H9 (cell line): ENCODE measurements at regions not wholly inside any gene's neighbourhood (a gene's known extent, or its start where the extent isn't known, plus 50 kb on each side); places are given as distances from the start of the nearest gene placed in this dataset.
A peak's percentile ranks its signal among the peaks of the same experiment; 100 is the strongest.

Experiments
- DNase-seq: peaks from one replicate; pipeline ENCODE4 v3.0.0-alpha.2; 2017
- H2AFZ ChIP-seq: one replicate; pipeline ENCODE4 v1.6.1; 2013; ENCODE audit warnings: mild to moderate bottlenecking, low read length, control low read depth, moderate library complexity
- H2AK5ac ChIP-seq: 2 replicates; pipeline ENCODE4 v1.6.1; 2013; ENCODE audit warnings: low read length, control low read depth, mixed read lengths; ENCODE audit not compliant: insufficient read length
- H2BK120ac ChIP-seq: one replicate; pipeline ENCODE4 v1.6.1; 2013; ENCODE audit warnings: low read depth, mild to moderate bottlenecking, low read length, control low read depth, inconsistent platforms; ENCODE audit not compliant: poor library complexity, severe bottlenecking
- H2BK12ac ChIP-seq: 2 replicates; pipeline ENCODE4 v1.6.1; 2013; ENCODE audit warnings: low read length, control low read depth, mixed read lengths, low read depth; ENCODE audit not compliant: insufficient read length
- H2BK15ac ChIP-seq: 2 replicates; pipeline ENCODE4 v1.6.1; 2013; ENCODE audit warnings: low read depth, low read length, control low read depth
- H2BK20ac ChIP-seq: one replicate; pipeline ENCODE4 v1.6.1; 2013; ENCODE audit warnings: low read depth, mild to moderate bottlenecking, low read length, control low read depth, inconsistent platforms; ENCODE audit not compliant: poor library complexity, severe bottlenecking
- H2BK5ac ChIP-seq: 2 replicates; pipeline ENCODE4 v1.6.1; 2013; ENCODE audit warnings: low read length, control low read depth, mixed read lengths; ENCODE audit not compliant: insufficient read length
- H3K14ac ChIP-seq: 2 replicates; pipeline ENCODE4 v1.6.1; 2013; ENCODE audit warnings: low read length, control low read depth; ENCODE audit not compliant: insufficient read depth
- H3K18ac ChIP-seq: 2 replicates; pipeline ENCODE4 v1.6.1; 2013; ENCODE audit warnings: low read depth, mild to moderate bottlenecking, mixed read lengths, low read length, control low read depth; ENCODE audit not compliant: insufficient read length
- H3K23ac ChIP-seq: 2 replicates; pipeline ENCODE4 v1.6.1; 2013; ENCODE audit warnings: low read length, control low read depth, mixed read lengths, low read depth; ENCODE audit not compliant: insufficient read length
- H3K23me2 ChIP-seq: 2 replicates; pipeline ENCODE4 v1.6.1; 2013; ENCODE audit warnings: low read depth, mild to moderate bottlenecking, mixed read lengths, low read length, control low read depth; ENCODE audit not compliant: insufficient read length, poor library complexity, severe bottlenecking
- H3K27ac ChIP-seq: 2 replicates; pipeline ENCODE4 v1.5.1; 2013; ENCODE audit warnings: low read length, control low read depth, mixed read lengths, low read depth; ENCODE audit not compliant: insufficient read length
- H3K27me3 ChIP-seq: 2 replicates; pipeline ENCODE4 v1.6.1; 2013; ENCODE audit warnings: low read length, control low read depth, inconsistent platforms; ENCODE audit not compliant: insufficient read depth
- H3K4ac ChIP-seq: 2 replicates; pipeline ENCODE4 v1.6.1; 2013; ENCODE audit warnings: low read depth, mild to moderate bottlenecking, control low read depth, inconsistent platforms, low read length, moderate library complexity
- H3K4me1 ChIP-seq: 2 replicates; pipeline ENCODE4 v1.6.1; 2013; ENCODE audit warnings: low read length, control low read depth, inconsistent platforms; ENCODE audit not compliant: insufficient read depth
- H3K4me2 ChIP-seq: 2 replicates; pipeline ENCODE4 v1.6.1; 2013; ENCODE audit warnings: low read length, control low read depth, mixed read lengths; ENCODE audit not compliant: insufficient read length, insufficient read depth
- H3K56ac ChIP-seq: 2 replicates; pipeline ENCODE4 v1.6.1; 2013; ENCODE audit warnings: low read depth, mild to moderate bottlenecking, mixed read lengths, low read length, control low read depth; ENCODE audit not compliant: insufficient read length
- H3K79me1 ChIP-seq: 2 replicates; pipeline ENCODE4 v1.6.1; 2013; ENCODE audit warnings: low read depth, mild to moderate bottlenecking, moderate library complexity, low read length, control low read depth, inconsistent platforms; ENCODE audit not compliant: insufficient read depth, poor library complexity, severe bottlenecking
- H3K79me2 ChIP-seq: 2 replicates; pipeline ENCODE4 v1.6.1; 2013; ENCODE audit warnings: low read length, control low read depth, inconsistent platforms; ENCODE audit not compliant: insufficient read depth
- H3K9ac ChIP-seq: 2 replicates; pipeline ENCODE4 v1.6.1; 2013; ENCODE audit warnings: low read length, control low read depth, mixed read lengths; ENCODE audit not compliant: insufficient read length; ENCODE audit errors: extremely low read depth
- H3K9me3 ChIP-seq: one replicate; pipeline ENCODE4 v1.6.1; 2013; ENCODE audit warnings: low read depth, low read length, inconsistent platforms; ENCODE audit not compliant: control insufficient read depth
- H3T11ph ChIP-seq: one replicate; pipeline ENCODE4 v1.6.1; 2013; ENCODE audit warnings: mild to moderate bottlenecking, low read length, control low read depth, inconsistent platforms
- H4K20me1 ChIP-seq: one replicate; pipeline ENCODE4 v1.6.1; 2013; ENCODE audit not compliant: control insufficient read depth, insufficient read length, insufficient read depth
- H4K5ac ChIP-seq: 2 replicates; pipeline ENCODE4 v1.6.1; 2013; ENCODE audit warnings: low read depth, mild to moderate bottlenecking, mixed read lengths, low read length, control low read depth; ENCODE audit not compliant: insufficient read length
- H4K8ac ChIP-seq: replicated peaks from 2 replicates; pipeline ENCODE4 v1.6.1; 2013; ENCODE audit warnings: low read length, control low read depth, mixed read lengths, low read depth; ENCODE audit not compliant: insufficient read length
- H4K91ac ChIP-seq: 2 replicates; pipeline ENCODE4 v1.6.1; 2013; ENCODE audit warnings: low read depth, mild to moderate bottlenecking, moderate library complexity, mixed read lengths, low read length, control low read depth; ENCODE audit not compliant: insufficient read length
- H3K27ac Mint-ChIP-seq, 3 experiments: 2 replicates in 2 of 3; 3 replicates in 1 of 3; pipeline ENCODE4 v1.8.0; 2020 to 2021; ENCODE audit warnings: mixed read lengths in 3 of 3, mild to moderate bottlenecking in 1 of 3, moderate library complexity in 1 of 3
- H3K27me3 Mint-ChIP-seq: 2 replicates; pipeline ENCODE4 v1.8.0; 2021; ENCODE audit warnings: low read depth, mild to moderate bottlenecking, moderate library complexity, mixed read lengths
- H3K36me3 Mint-ChIP-seq, 3 experiments: 2 replicates in 2 of 3; 3 replicates in 1 of 3; pipeline ENCODE4 v1.8.0; 2020 to 2021; ENCODE audit warnings: low read depth in 3 of 3, mixed read lengths in 3 of 3; ENCODE audit not compliant: insufficient read depth in 1 of 3
- H3K4me1 Mint-ChIP-seq, 2 experiments: 2 replicates each; pipeline ENCODE4 v1.8.0; 2020; ENCODE audit warnings: mixed read lengths in 2 of 2
- H3K4me3 Mint-ChIP-seq, 2 experiments: 2 replicates in 1 of 2; 3 replicates in 1 of 2; pipeline ENCODE4 v1.8.0; 2020 to 2021; ENCODE audit warnings: mild to moderate bottlenecking in 2 of 2, mixed read lengths in 2 of 2, moderate library complexity in 1 of 2
- H3K9me3 Mint-ChIP-seq, 2 experiments: 2 replicates in 1 of 2; 3 replicates in 1 of 2; pipeline ENCODE4 v1.8.0; 2020; ENCODE audit warnings: mild to moderate bottlenecking in 2 of 2, mixed read lengths in 2 of 2, moderate library complexity in 1 of 2
- CTCF ChIP-seq: fragments of 200-600 bp; sonication (generic); conservative IDR thresholded peaks from 3 replicates; pipeline ENCODE4 v1.8.0; 2021; ENCODE audit warnings: antibody characterized with exemption, mild to moderate bottlenecking

- no peak overlapping the region for H4K91ac ChIP-seq
- H3K9ac ChIP-seq, result no peak overlapping the region
- no peaks in the 10 kb centered on the region for H3K9me3 ChIP-seq
- no peaks in the 10 kb centered on the region for H3K23me2 ChIP-seq
- H3K4me3 Mint-ChIP-seq, result no peak overlapping the region
- H3K4me1 ChIP-seq, result no peaks in the 10 kb centered on the region
- H3T11ph ChIP-seq, result no peak overlapping the region
- no peak for DNase-seq
- no peaks in the 10 kb centered on the region for H4K20me1 ChIP-seq
- no peak overlapping the region for H3K56ac ChIP-seq
- H3K27ac Mint-ChIP-seq, result 0 out of 7 replicates have a peak overlapping the region, but pooled peaks of 1 of the 3 experiments have one; percentile 13
- H3K36me3 Mint-ChIP-seq, result no peaks in the 10 kb centered on the region
- no peaks in the 10 kb centered on the region for H3K4me1 Mint-ChIP-seq
- H2BK12ac ChIP-seq, result no peak overlapping the region
- no peaks in the 10 kb centered on the region for H3K9me3 Mint-ChIP-seq
- H2BK120ac ChIP-seq, result no peak overlapping the region
- no peak overlapping the region for H2BK15ac ChIP-seq
- H3K18ac ChIP-seq, result no peak overlapping the region
- TF ChIP-seq CTCF, result no peak
- no peak overlapping the region for H4K8ac ChIP-seq
- no peak overlapping the region for H3K4me2 ChIP-seq
- H3K27ac ChIP-seq, result no peak overlapping the region
- no peak overlapping the region for H3K14ac ChIP-seq
- no peak overlapping the region for H2BK20ac ChIP-seq
- no peak overlapping the region for H2BK5ac ChIP-seq
- H2AFZ ChIP-seq, result no peak overlapping the region
- H2AK5ac ChIP-seq, result no peak overlapping the region
- no peak overlapping the region for H3K4ac ChIP-seq
- no peaks in the 10 kb centered on the region for H3K27me3 Mint-ChIP-seq
- H3K27me3 ChIP-seq, result no peaks in the 10 kb centered on the region
- H3K79me2 ChIP-seq, result no peaks in the 10 kb centered on the region
- H3K79me1 ChIP-seq, result no peaks in the 10 kb centered on the region
- H4K5ac ChIP-seq, result no peak overlapping the region
- no peak overlapping the region for H3K23ac ChIP-seq
These were observed 330.0 kb downstream of the PSAT1 start for GRCh38 chr9:78626971-78627370.
